ENCODE measurements at regions not wholly inside any gene's neighbourhood (a gene's known extent, or its start where the extent isn't known, plus 50 kb on each side); places are given as distances from the start of the nearest gene placed in this dataset.

DNA sequence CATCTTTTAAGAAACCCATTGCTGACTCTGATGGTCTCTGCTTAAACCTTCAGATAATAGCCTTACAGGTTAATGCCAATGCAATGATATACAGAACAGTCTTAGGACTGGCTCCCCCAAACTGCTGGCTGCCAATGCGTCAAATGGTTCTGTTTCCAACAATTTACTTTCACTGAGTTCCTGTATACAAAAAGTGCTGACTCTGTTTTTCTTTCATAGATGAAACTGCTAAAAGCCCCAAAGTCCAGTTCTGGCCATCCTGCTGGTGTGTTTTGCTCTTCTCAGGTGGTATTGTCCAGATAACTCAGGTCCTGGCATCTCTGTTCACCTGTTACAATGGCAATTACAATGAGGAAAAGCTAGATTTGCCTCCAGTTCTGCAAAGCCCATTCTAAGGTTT lies 326.9 kb downstream of the GRIN2B start:
- H2AFZ ChIP-seq (ENCODE audit: low read depth): no peak overlapping the region
- no peak overlapping the region for H3K4me3 ChIP-seq (IDR thresholded peaks at IDR 0.05; ENCODE audit: insufficient read depth, low read depth, low read length)

DNA sequence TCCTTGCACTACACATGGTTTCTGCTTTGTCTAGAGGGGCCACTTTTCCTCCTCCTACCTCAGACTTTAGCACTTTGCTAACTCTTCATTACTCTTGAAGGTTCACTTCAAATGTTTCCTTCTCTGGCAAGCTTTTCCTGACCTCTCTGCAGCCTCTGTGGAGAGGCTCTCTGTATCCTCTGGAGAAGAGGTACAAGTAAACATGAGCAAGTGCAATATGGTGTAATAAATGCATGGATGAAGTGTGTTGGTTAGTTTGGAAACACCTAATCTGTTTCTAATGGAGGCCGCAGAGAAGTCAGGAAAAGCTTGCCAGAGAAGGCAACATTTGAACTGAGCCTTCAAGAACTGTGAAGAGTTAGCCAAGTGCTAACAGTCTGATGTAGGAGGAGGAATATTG lies 329.3 kb downstream of the GRIN2B start:
- no peak overlapping the region for H3K27ac ChIP-seq
- H4K20me1 ChIP-seq (ENCODE audit: insufficient read depth): no peaks in the 10 kb centered on the region
- H3K79me2 ChIP-seq (ENCODE audit: insufficient read depth, low read depth): no peaks in the 10 kb centered on the region
- TF ChIP-seq, protein P1, sequence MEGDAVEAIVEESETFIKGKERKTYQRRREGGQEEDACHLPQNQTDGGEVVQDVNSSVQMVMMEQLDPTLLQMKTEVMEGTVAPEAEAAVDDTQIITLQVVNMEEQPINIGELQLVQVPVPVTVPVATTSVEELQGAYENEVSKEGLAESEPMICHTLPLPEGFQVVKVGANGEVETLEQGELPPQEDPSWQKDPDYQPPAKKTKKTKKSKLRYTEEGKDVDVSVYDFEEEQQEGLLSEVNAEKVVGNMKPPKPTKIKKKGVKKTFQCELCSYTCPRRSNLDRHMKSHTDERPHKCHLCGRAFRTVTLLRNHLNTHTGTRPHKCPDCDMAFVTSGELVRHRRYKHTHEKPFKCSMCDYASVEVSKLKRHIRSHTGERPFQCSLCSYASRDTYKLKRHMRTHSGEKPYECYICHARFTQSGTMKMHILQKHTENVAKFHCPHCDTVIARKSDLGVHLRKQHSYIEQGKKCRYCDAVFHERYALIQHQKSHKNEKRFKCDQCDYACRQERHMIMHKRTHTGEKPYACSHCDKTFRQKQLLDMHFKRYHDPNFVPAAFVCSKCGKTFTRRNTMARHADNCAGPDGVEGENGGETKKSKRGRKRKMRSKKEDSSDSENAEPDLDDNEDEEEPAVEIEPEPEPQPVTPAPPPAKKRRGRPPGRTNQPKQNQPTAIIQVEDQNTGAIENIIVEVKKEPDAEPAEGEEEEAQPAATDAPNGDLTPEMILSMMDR (conservative IDR thresholded peaks at IDR 0.05; ENCODE audit: low read depth, low read length): no peak
- H3K4me2 ChIP-seq: no peak overlapping the region
- H3K4me3 ChIP-seq (IDR thresholded peaks at IDR 0.05; ENCODE audit: insufficient read depth, low read depth, low read length): no peak overlapping the region
- H3K4me1 ChIP-seq (ENCODE audit: low read depth, poor library complexity, severe bottlenecking): no peaks in the 10 kb centered on the region
- H3K9ac ChIP-seq: no peak overlapping the region
- no peaks in the 10 kb centered on the region for H3K27me3 ChIP-seq (ENCODE audit: insufficient read depth, low read depth)
- no peak overlapping the region for H2AFZ ChIP-seq (ENCODE audit: low read depth)
- no peaks in the 10 kb centered on the region for H3K36me3 ChIP-seq (ENCODE audit: insufficient read depth)

More for the DNA sequence above, 326.9 kb downstream of the GRIN2B start:
- Histone ChIP-seq H3K36me3 (ENCODE audit: insufficient read depth) (no peaks in the 10 kb centered on the region), H3K27me3 (ENCODE audit: insufficient read depth, low read depth) (no peaks in the 10 kb centered on the region), H3K9ac (no peak overlapping the region), H3K79me2 (ENCODE audit: insufficient read depth, low read depth) (no peaks in the 10 kb centered on the region), H4K20me1 (ENCODE audit: insufficient read depth) (no peaks in the 10 kb centered on the region), H3K4me2 (no peak overlapping the region), H3K27ac (no peak overlapping the region), H3K4me1 (ENCODE audit: low read depth, poor library complexity, severe bottlenecking) (no peaks in the 10 kb centered on the region)
- TF ChIP-seq, protein P1 (conservative IDR thresholded peaks at IDR 0.05; ENCODE audit: low read depth, low read length): no peak

DNA sequence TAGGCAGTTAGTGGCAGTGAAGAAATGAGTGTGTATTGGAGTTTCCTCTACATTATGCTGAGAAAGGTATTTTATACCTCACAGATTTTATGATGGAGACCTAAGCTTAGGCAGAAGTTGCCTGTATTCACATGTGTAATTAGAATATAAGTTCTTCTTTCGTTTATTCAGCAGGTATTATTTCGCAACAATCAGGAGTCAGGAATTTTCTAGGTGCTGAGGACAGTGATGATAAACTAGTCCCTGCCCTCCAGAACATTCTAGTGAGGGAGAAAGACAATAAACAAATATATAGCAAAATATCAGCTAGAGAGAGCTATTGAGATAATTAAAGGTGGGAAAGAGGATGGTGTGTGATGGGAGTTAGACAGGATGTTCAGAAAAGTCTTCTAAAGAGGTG lies 345.7 kb downstream of the GRIN2B start:
- no peak overlapping the region for H3K4me3 ChIP-seq (IDR thresholded peaks at IDR 0.05; ENCODE audit: insufficient read depth, low read depth, low read length)
- no peaks in the 10 kb centered on the region for H4K20me1 ChIP-seq (ENCODE audit: insufficient read depth)
- no peaks in the 10 kb centered on the region for H3K4me1 ChIP-seq (ENCODE audit: low read depth, poor library complexity, severe bottlenecking)
- H2AFZ ChIP-seq (ENCODE audit: low read depth): no peak overlapping the region
- TF ChIP-seq, protein P1 (conservative IDR thresholded peaks at IDR 0.05; ENCODE audit: low read depth, low read length): no peak
- no peaks in the 10 kb centered on the region for H3K79me2 ChIP-seq (ENCODE audit: insufficient read depth, low read depth)
- H3K4me2 ChIP-seq: no peak overlapping the region
- H3K27ac ChIP-seq: no peak overlapping the region
- H3K9ac ChIP-seq: no peak overlapping the region
- no peaks in the 10 kb centered on the region for H3K36me3 ChIP-seq (ENCODE audit: insufficient read depth)
- no peaks in the 10 kb centered on the region for H3K27me3 ChIP-seq (ENCODE audit: insufficient read depth, low read depth)

DNA sequence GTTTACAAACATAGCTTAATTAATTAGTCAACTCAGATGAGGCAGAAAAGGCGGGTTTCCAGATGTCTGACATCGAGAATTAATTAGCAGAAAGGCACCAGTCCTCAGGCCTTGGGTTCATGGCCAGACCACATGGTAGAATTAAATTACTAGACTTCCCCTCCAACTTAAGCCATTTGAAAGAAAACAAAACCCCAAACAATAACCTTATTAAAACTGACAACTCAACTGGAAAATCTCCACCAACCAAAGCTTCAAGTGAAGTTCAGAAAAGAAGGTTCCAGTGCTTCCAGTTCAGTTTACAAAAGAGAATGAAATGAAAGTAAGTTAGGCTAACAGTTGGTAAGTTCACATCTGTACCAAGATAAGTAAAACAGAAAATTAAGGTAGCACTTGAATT lies 349.5 kb downstream of the GRIN2B start:
- Histone ChIP-seq H3K4me1 (ENCODE audit: low read depth, poor library complexity, severe bottlenecking) (no peaks in the 10 kb centered on the region), H3K9ac (no peak overlapping the region), H4K20me1 (ENCODE audit: insufficient read depth) (no peaks in the 10 kb centered on the region), H3K27me3 (ENCODE audit: insufficient read depth, low read depth) (no peaks in the 10 kb centered on the region), H3K27ac (no peak overlapping the region), H3K4me2 (no peak overlapping the region), H3K4me3 (IDR thresholded peaks at IDR 0.05; ENCODE audit: insufficient read depth, low read depth, low read length) (no peak overlapping the region), H2AFZ (ENCODE audit: low read depth) (no peak overlapping the region), H3K36me3 (ENCODE audit: insufficient read depth) (no peaks in the 10 kb centered on the region), H3K79me2 (ENCODE audit: insufficient read depth, low read depth) (no peaks in the 10 kb centered on the region)
- TF ChIP-seq, protein P1 (conservative IDR thresholded peaks at IDR 0.05; ENCODE audit: low read depth, low read length): no peak
